SK-N-SH (cell line): ENCODE measurements at regions not wholly inside any gene's neighbourhood (a gene's known extent, or its start where the extent isn't known, plus 50 kb on each side); places are given as distances from the start of the nearest gene placed in this dataset.

Experiments
- CTCF ChIA-PET: fragments of 300-600, 350-600 bp; formaldehyde crosslinking; extraction: SDS; loops from one replicate; lab custom pipeline; 2021; lab: Yijun Ruan, JAX
- POLR2A ChIA-PET: fragments of 350-600 bp; sonication (Branson Sonifier 250); formaldehyde crosslinking; extraction: SDS; loops from one replicate; lab custom pipeline; 2020; ENCODE audit warnings: antibody characterized with exemption, inconsistent platforms; lab: Yijun Ruan, JAX
- DNase-seq: peaks from one replicate; pipeline ENCODE4 v3.0.0; 2012
- H2AFZ ChIP-seq: fragments of 200-600 bp; sonication (generic); 2 replicates; pipeline ENCODE4 v1.8.1; 2016; ENCODE audit warnings: antibody characterized with exemption, mild to moderate bottlenecking, low read depth
- H3F3A ChIP-seq: fragments of 200-600 bp; sonication (generic); replicated peaks from 2 replicates; pipeline ENCODE3; 2016; ENCODE audit warnings: antibody characterized with exemption, mild to moderate bottlenecking; ENCODE audit not compliant: insufficient read depth
- H3K27ac ChIP-seq, 2 experiments: fragments of 200-500 bp in 1 of 2; fragments of 200-600 bp in 1 of 2; sonication (Bioruptor generic) in 1 of 2; sonication (generic), shearing (Covaris generic) in 1 of 2; 2 replicates each; pipeline versions ENCODE4 v1.5.1 to v1.6.1; 2014 to 2016; ENCODE audit warnings: low read depth in 2 of 2, inconsistent platforms in 1 of 2, low read length in 1 of 2, mild to moderate bottlenecking in 1 of 2, mixed read lengths in 1 of 2
- H3K27me3 ChIP-seq: fragments of 200-600 bp; sonication (generic), shearing (Covaris generic); 2 replicates; pipeline ENCODE4 v1.6.1; 2016; ENCODE audit warnings: mixed run types; ENCODE audit not compliant: insufficient read depth
- H3K36me3 ChIP-seq, 2 experiments: fragments of 200-500 bp in 1 of 2; fragments of 200-600 bp in 1 of 2; sonication (Bioruptor generic) in 1 of 2; sonication (generic) in 1 of 2; replicated peaks in 1 of 2; 2 replicates each; pipeline versions ENCODE3 to v1.5.1; 2014 to 2016; ENCODE audit warnings: low read length in 1 of 2, mild to moderate bottlenecking in 1 of 2; ENCODE audit not compliant: insufficient read depth in 2 of 2, control insufficient read depth in 1 of 2
- H3K4me1 ChIP-seq, 2 experiments: fragments of 200-500 bp in 1 of 2; fragments of 200-600 bp in 1 of 2; sonication (Bioruptor generic) in 1 of 2; sonication (generic), shearing (Covaris generic) in 1 of 2; 2 replicates each; pipeline versions ENCODE4 v1.5.1 to v1.6.1; 2014 to 2016; ENCODE audit warnings: low read depth in 1 of 2, low read length in 1 of 2, mixed run types in 1 of 2; ENCODE audit not compliant: insufficient read depth in 2 of 2, control insufficient read depth in 1 of 2
- H3K4me2 ChIP-seq: fragments of 200-600 bp; sonication (generic), shearing (Covaris generic); 2 replicates; pipeline ENCODE4 v1.6.1; 2017; ENCODE audit warnings: mixed run types
- H3K4me3 ChIP-seq, 2 experiments: fragments of 200-500 bp in 1 of 2; fragments of 200-600 bp in 1 of 2; sonication (Bioruptor generic) in 1 of 2; sonication (generic), shearing (Covaris generic) in 1 of 2; 2 replicates each; pipeline versions ENCODE4 v1.5.1 to v1.8.1; 2014 to 2016; ENCODE audit warnings: low read depth in 2 of 2, inconsistent platforms in 1 of 2, low read length in 1 of 2, mild to moderate bottlenecking in 1 of 2, mixed read lengths in 1 of 2, moderate library complexity in 1 of 2
- H3K79me2 ChIP-seq: fragments of 200-600 bp; sonication (generic); 2 replicates; pipeline ENCODE4 v1.8.1; 2017; ENCODE audit warnings: mild to moderate bottlenecking; ENCODE audit not compliant: insufficient read depth
- H3K9ac ChIP-seq: fragments of 200-600 bp; sonication (generic); 2 replicates; pipeline ENCODE4 v1.6.1; 2017; ENCODE audit warnings: mixed run types
- H3K9me2 ChIP-seq: fragments of 200-600 bp; sonication (generic); 2 replicates; pipeline ENCODE4 v1.6.1; 2017; ENCODE audit warnings: mixed run types
- H3K9me3 ChIP-seq: fragments of 200-600 bp; sonication (generic); 2 replicates; pipeline ENCODE4 v1.6.1; 2017; ENCODE audit warnings: mixed run types, mild to moderate bottlenecking, moderate library complexity
- H4K20me1 ChIP-seq: fragments of 200-600 bp; sonication (generic); 2 replicates; pipeline ENCODE4 v1.6.1; 2017; ENCODE audit warnings: mild to moderate bottlenecking, mixed run types; ENCODE audit not compliant: insufficient read depth
- EZH2phosphoT487 ChIP-seq: fragments of 200-600 bp; sonication (generic); IDR thresholded peaks from 2 replicates; pipeline ENCODE4 v1.6.1; 2017; ENCODE audit warnings: low read depth, mixed run types, mild to moderate bottlenecking, antibody characterized with exemption, moderate library complexity, borderline replicate concordance
- FOXM1 ChIP-seq: IDR thresholded peaks from 2 replicates; pipeline ENCODE4 v1.4.0; 2012; ENCODE audit warnings: low read depth, mild to moderate bottlenecking
- NFIC ChIP-seq: IDR thresholded peaks from 2 replicates; pipeline ENCODE4 v1.4.0; 2012; ENCODE audit warnings: borderline replicate concordance
- SIN3A ChIP-seq: IDR thresholded peaks from 2 replicates; pipeline ENCODE4 v1.6.1; 2012; ENCODE audit warnings: low read depth, mild to moderate bottlenecking, low read length, moderate library complexity, borderline replicate concordance
- TF ChIP-seq, protein P1 (sequence below): IDR thresholded peaks from 2 replicates; pipeline ENCODE4 v1.6.1; 2012; ENCODE audit warnings: mild to moderate bottlenecking, low read depth, low read length, moderate library complexity
- TF ChIP-seq, protein P2 (sequence below): IDR thresholded peaks from 2 replicates; pipeline ENCODE4 v1.4.0; 2012; ENCODE audit warnings: low read depth, borderline replicate concordance

DNA sequence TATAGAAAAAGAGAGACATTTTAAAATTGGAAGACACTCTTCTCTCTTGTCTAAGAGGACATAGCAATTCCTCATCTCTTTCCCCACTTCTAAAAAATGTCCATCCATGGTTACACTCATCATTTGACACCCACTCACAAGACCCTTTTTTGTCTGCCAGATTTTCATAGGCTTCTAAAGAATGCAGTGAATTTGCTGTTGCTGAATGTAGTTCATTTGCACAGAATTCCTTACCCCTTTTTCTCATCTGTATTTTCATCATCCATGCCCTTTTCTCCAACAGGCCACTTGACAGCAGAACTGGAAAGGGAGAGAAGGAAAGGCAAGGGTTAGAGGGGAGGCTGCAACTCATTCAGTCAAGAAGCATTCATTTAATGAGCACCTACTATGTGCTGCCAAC lies 128.0 kb downstream of the NUAK1 start:
- ChIA-PET CTCF (no interaction called here), POLR2A (no interaction called here)
- H3K4me1 ChIP-seq = no peaks in the 10 kb centered on the region
- no peaks in the 10 kb centered on the region for H3K27me3 ChIP-seq
- no peak for DNase-seq
- H3K9ac ChIP-seq = no peak overlapping the region
- H3K79me2 ChIP-seq = no peaks in the 10 kb centered on the region
- no peaks in the 10 kb centered on the region for H3F3A ChIP-seq
- no peaks in the 10 kb centered on the region for H4K20me1 ChIP-seq
- no peak overlapping the region for H3K27ac ChIP-seq
- H3K4me3 ChIP-seq = no peak overlapping the region
- H3K9me3 ChIP-seq = no peaks in the 10 kb centered on the region
- TF ChIP-seq, protein P1, sequence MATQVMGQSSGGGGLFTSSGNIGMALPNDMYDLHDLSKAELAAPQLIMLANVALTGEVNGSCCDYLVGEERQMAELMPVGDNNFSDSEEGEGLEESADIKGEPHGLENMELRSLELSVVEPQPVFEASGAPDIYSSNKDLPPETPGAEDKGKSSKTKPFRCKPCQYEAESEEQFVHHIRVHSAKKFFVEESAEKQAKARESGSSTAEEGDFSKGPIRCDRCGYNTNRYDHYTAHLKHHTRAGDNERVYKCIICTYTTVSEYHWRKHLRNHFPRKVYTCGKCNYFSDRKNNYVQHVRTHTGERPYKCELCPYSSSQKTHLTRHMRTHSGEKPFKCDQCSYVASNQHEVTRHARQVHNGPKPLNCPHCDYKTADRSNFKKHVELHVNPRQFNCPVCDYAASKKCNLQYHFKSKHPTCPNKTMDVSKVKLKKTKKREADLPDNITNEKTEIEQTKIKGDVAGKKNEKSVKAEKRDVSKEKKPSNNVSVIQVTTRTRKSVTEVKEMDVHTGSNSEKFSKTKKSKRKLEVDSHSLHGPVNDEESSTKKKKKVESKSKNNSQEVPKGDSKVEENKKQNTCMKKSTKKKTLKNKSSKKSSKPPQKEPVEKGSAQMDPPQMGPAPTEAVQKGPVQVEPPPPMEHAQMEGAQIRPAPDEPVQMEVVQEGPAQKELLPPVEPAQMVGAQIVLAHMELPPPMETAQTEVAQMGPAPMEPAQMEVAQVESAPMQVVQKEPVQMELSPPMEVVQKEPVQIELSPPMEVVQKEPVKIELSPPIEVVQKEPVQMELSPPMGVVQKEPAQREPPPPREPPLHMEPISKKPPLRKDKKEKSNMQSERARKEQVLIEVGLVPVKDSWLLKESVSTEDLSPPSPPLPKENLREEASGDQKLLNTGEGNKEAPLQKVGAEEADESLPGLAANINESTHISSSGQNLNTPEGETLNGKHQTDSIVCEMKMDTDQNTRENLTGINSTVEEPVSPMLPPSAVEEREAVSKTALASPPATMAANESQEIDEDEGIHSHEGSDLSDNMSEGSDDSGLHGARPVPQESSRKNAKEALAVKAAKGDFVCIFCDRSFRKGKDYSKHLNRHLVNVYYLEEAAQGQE = no peak
- no peak for TF ChIP-seq SIN3A
- no peak for TF ChIP-seq FOXM1
- no peak for TF ChIP-seq EZH2phosphoT487
- TF ChIP-seq NFIC = no peak
- TF ChIP-seq, protein P2, sequence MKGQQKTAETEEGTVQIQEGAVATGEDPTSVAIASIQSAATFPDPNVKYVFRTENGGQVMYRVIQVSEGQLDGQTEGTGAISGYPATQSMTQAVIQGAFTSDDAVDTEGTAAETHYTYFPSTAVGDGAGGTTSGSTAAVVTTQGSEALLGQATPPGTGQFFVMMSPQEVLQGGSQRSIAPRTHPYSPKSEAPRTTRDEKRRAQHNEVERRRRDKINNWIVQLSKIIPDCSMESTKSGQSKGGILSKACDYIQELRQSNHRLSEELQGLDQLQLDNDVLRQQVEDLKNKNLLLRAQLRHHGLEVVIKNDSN = no peak
- H2AFZ ChIP-seq = no peak overlapping the region
- no peaks in the 10 kb centered on the region for H3K9me2 ChIP-seq
- H3K4me2 ChIP-seq = no peak overlapping the region
- H3K36me3 ChIP-seq = no peaks in the 10 kb centered on the region
